ENCODE measurements at regions not wholly inside any gene's neighbourhood (a gene's known extent, or its start where the extent isn't known, plus 50 kb on each side); places are given as distances from the start of the nearest gene placed in this dataset.
"Not testable (repeated sequence)": the region's sequence is repeated elsewhere in the genome, so short reads cannot be mapped to it uniquely, and the experiment has no call there.

GRCh38 chrX:115427861-115428410 lies 133.0 kb upstream of the PLS3 start:
- no CpG with 5 or more reads among the region's 2 CpGs for WGBS (ENCODE audit: insufficient coverage)
- TF ChIP-seq CTCF (IDR thresholded peaks at IDR 0.05), result no peak
- H3K27ac ChIP-seq (ENCODE audit: low read depth in 1 of 2, low read length in 2 of 2), result no peak overlapping the region

GRCh38 chrX:115434834-115435233 lies 126.1 kb upstream of the PLS3 start:
- H3K27me3 Mint-ChIP-seq (ENCODE audit: low read depth in 3 of 3); H3K27me3 ChIP-seq (ENCODE audit: control insufficient read depth in 2 of 2, insufficient read depth in 2 of 2, low read length in 2 of 2); H3K9me3 ChIP-seq (replicated peaks in 1 of 2; ENCODE audit: control insufficient read depth in 1 of 2, insufficient read depth in 1 of 2, low read length in 2 of 2); H3K4me3 ChIP-seq (replicated peaks in 1 of 3; ENCODE audit: low read depth in 2 of 3, low read length in 3 of 3); H3K4me1 ChIP-seq (ENCODE audit: control insufficient read depth in 1 of 2, insufficient read depth in 2 of 2, low read length in 2 of 2); H3K9ac ChIP-seq (ENCODE audit: insufficient read depth, low read length, poor library complexity, severe bottlenecking); H3K4me2 ChIP-seq (replicated peaks; ENCODE audit: extremely low read depth, low read length, poor library complexity, severe bottlenecking); H3K4me1 Mint-ChIP-seq; H3K27ac Mint-ChIP-seq; DNase-seq; H3K36me3 ChIP-seq (replicated peaks in 1 of 2; ENCODE audit: control insufficient read depth in 1 of 2, insufficient read depth in 2 of 2, low read length in 2 of 2); H3K27ac ChIP-seq (ENCODE audit: low read depth in 1 of 2, low read length in 2 of 2); H2AFZ ChIP-seq (ENCODE audit: insufficient read depth, low read depth, low read length, poor library complexity, severe bottlenecking); H3K36me3 Mint-ChIP-seq; H3K79me2 ChIP-seq (ENCODE audit: insufficient read depth, low read length); H3K4me3 Mint-ChIP-seq; H4K20me1 ChIP-seq (ENCODE audit: insufficient read depth, low read length); intact Hi-C loops (cut with micrococcal nuclease): not testable (repeated sequence)
- WGBS (ENCODE audit: insufficient coverage), result no CpG with 5 or more reads among the region's 7 CpGs
- peaks cover 0 to 10% (median 3%) of the 10 kb centered on the region in 7 donors for H3K9me3 Mint-ChIP-seq

More at GRCh38 chrX:115427861-115428410, 133.0 kb upstream of the PLS3 start:
- H4K20me1 ChIP-seq (ENCODE audit: insufficient read depth, low read length), result no peaks in the 10 kb centered on the region
- Mint-ChIP-seq H3K27me3 (ENCODE audit: low read depth in 3 of 3) (peaks cover 0 to 3% (median 1%) of the 10 kb centered on the region in 3 donors), H3K36me3 (no peaks in the 10 kb centered on the region), H3K4me1 (no peaks in the 10 kb centered on the region), H3K4me3 (no peak overlapping the region), H3K9me3 (peaks cover 0 to 10% (median 4%) of the 10 kb centered on the region in 7 donors), H3K27ac (no peak overlapping the region)
- no peak overlapping the region for H2AFZ ChIP-seq (ENCODE audit: insufficient read depth, low read depth, low read length, poor library complexity, severe bottlenecking)
- no peaks in the 10 kb centered on the region for H3K36me3 ChIP-seq (replicated peaks in 1 of 2; ENCODE audit: control insufficient read depth in 1 of 2, insufficient read depth in 2 of 2, low read length in 2 of 2)
- peaks cover 0 to 3% of the 10 kb centered on the region in 2 donors for H3K9me3 ChIP-seq (replicated peaks in 1 of 2; ENCODE audit: control insufficient read depth in 1 of 2, insufficient read depth in 1 of 2, low read length in 2 of 2)
- H3K4me1 ChIP-seq (ENCODE audit: control insufficient read depth in 1 of 2, insufficient read depth in 2 of 2, low read length in 2 of 2), result no peaks in the 10 kb centered on the region
- no peak for DNase-seq
- intact Hi-C loops (cut with micrococcal nuclease), result no loop called here
- H3K4me3 ChIP-seq (replicated peaks in 1 of 3; ENCODE audit: low read depth in 2 of 3, low read length in 3 of 3), result no peak overlapping the region
- H3K4me2 ChIP-seq (replicated peaks; ENCODE audit: extremely low read depth, low read length, poor library complexity, severe bottlenecking), result no peak overlapping the region
- H3K27me3 ChIP-seq (ENCODE audit: control insufficient read depth in 2 of 2, insufficient read depth in 2 of 2, low read length in 2 of 2), result peaks cover 0 to 6% of the 10 kb centered on the region in 2 donors
- no peaks in the 10 kb centered on the region for H3K79me2 ChIP-seq (ENCODE audit: insufficient read depth, low read length)
- no peak overlapping the region for H3K9ac ChIP-seq (ENCODE audit: insufficient read depth, low read length, poor library complexity, severe bottlenecking)

All from CD14-positive monocyte (primary cell).